HG03064 (cell line): ENCODE measurements at regions not wholly inside any gene's neighbourhood (a gene's known extent, or its start where the extent isn't known, plus 50 kb on each side); places are given as distances from the start of the nearest gene placed in this dataset.

ENCODE experiments used
- ATAC-seq: cut with Tn5 transposase; IDR thresholded peaks from one replicate; pipeline ENCODE4 v1.9.1; 2021; ENCODE audit warnings: low read depth; ENCODE audit not compliant: unreplicated experiment

DNA sequence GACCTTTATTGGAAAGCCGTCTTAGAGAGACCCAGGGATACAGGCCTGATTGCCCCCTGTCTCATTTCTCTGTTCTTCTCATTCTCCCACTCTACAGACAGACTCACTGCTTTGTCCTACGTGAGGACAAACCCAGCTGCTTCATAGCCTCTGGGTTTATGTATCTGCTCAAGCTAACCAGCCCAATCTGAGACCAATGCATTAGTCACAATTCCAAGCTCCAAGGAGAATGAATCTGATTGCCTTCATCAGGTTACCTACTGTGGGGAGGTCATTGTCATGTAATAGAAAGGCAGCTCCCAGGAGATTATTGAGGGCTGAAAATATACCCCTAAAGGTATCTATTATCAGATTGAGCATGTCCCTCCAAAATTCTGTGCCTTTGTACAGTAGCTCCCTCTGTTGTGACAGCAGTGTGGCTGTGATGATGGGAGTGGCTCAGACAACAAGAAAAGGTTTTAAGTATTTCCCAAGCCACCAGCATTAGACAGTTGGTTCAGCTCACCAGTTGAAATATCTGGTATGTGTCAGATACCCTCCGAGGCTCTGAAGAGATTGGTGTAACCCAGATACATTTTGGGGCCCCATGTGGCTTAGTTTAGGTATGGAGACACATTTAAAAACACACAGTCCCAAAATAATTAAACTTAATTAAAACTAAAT lies 123.1 kb upstream of the EEPD1 start:
- no peak for ATAC-seq

- no peak for ATAC-seq
Measured at GRCh38 chr7:36032361-36032818, 120.7 kb upstream of the EEPD1 start.

- ATAC-seq = no peak
Measured at GRCh38 chr7:36034020-36034419, 119.0 kb upstream of the EEPD1 start.

DNA sequence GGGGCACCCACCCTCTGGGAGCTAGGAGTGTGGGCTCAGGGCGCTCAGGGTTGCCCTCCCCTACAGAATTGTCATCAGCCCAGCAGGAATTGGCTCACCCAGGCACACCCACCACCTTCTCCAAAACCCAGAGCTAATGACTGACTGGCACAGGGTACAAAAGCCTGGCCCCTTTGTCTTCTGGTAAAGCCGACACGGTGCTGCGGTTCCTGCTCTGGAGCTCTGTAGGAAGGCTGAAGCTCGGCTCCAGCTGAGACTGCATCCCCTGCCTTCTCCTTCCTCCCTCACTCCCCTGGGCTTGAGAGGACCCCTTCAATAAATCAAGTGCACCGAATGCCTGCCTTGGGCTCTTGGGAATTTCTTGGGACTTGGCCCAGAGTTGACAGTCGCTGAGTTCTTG lies 117.9 kb upstream of the EEPD1 start:
- ATAC-seq = no peak

DNA sequence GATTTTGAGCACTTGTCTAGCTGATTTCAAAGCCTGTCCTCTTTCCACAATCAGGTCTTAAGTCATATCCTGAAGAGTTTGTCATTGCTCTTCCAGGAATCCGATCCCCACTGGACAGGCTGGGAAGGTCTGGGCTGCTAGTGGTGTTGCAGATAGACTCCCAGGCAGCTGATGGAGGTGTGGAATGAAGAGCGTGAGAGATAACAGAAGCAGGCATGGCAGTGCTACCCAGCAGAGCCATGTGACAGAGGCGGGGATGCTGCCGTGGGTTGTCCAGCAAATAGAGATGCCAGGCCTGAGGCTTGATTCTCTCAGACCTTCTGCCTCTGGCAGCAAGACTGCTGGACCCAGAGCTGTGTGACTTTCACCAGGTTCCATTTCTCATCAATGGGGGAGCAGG lies 116.5 kb upstream of the EEPD1 start:
- ATAC-seq = no peak

DNA sequence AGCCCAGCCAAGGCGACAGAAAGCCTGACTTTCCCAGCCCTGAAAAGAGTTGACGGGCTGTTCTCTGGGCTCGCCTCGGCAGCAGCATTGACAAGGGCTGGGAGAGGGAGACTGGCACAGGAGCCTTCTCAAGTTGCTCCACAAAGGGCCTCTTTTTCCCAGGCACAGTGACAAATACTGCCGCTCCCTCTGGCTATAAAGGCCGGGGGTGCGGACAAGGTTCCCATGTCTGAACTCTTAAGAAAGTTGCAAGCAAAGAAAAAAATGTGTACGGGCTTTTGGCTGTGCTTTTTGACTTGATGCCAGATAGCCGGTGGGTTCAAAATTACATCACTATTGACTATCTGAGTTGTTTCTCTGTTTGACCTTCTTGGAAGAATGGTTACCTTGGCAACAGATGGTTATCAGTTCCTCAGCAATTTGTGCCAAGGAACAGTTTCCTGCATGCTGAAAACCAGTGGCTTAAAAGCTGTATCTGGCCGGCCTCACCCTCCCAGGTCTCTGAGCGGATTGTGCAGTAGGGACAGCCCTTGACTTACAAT lies 115.9 kb upstream of the EEPD1 start:
- no peak for ATAC-seq

DNA sequence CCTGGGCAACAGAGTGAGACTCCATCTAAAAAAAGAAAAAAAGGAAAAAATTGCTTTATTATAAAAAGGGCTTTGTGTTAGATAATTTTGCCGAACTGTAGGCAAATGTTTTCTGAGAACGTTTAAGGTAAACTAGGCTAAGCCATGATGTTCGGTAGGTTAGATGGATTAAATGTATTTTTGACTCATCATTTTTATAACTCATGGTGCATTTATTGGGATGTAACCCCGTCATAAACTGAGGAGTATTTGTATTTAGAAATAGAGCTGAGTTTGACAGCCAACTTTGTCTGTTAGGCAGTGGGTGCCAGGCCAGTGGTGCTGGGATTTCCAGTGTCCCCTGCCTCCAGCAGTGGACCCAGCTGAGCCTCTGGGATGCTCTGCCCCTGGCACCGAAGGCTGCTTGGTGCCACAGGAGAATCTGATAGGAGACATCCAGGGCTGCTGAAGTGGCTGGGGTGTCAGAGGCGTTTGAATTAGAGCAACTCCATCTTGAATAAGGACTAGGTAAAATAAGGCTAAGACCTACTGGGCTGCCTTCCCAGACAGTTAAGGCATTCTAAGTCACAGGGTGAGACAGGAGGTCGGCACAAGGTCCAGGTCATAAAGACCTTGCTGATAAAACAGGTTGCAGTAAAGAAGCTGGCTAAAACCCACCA lies 114.9 kb upstream of the EEPD1 start:
- ATAC-seq = no peak

DNA sequence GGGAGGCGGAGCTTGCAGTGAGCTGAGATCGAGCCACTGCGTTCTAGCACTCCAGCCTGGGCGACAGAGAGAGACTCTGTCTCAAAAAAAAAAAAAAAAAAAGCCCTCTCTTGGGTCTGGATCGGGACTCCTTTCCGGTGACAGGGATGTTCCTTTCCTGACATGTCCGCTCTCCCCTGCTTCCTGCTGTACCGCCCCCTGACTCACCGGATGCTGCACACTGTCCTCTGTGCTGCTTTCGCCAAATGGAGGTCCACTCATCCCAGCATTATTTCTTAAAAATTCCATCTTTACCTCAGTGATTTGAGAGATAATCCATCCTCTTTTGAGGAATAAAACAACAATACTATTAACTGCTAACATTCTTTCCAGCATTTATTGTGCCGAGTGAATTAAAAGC lies 113.8 kb upstream of the EEPD1 start:
- no peak for ATAC-seq

GRCh38 chr7:36039671-36040070 lies 113.4 kb upstream of the EEPD1 start:
- ATAC-seq = no peak

DNA sequence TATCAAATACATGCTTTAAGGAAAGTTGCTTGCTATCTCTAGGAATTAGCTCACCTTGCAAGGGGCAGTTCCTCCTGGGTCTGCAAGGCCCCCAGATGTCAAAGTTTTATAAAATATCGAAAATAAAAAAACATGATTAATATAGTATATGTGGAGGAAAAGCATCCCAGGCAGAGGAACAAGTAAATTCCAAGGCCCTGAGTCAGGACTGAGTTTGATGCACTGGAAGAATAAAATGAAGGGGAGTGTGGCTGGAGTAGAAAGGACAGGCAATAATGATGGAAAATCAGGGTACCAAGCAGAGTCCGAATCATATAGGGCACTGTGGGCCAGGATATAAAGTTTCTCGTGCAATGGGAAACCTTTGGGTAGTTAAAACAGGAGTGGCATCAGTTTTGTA lies 112.4 kb upstream of the EEPD1 start:
- ATAC-seq = no peak

GRCh38 chr7:36044101-36044892 lies 108.8 kb upstream of the EEPD1 start:
- no peak for ATAC-seq

DNA sequence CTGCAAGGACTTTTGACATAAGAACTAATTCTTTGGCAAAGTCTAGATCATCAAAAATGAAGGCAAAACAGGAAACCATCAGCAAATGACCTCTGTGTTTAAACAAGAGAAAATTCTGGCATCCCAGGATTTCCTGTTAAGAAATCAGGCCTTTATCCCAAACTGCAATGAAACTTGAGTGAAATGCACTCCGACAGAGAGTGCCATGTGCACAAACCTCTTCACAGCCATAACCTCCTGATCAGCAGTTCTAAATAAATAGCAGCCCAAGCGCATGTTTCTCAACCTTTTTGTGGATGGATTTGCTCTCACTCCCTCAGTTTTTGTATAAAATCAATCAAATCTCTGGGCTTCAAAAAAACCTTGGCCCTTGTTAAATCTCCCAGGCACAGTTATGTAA lies 107.7 kb upstream of the EEPD1 start:
- ATAC-seq = no peak

- ATAC-seq = no peak
Measured at GRCh38 chr7:36045830-36046341, 107.2 kb upstream of the EEPD1 start.

- no peak for ATAC-seq
Measured at GRCh38 chr7:36047091-36047658, 105.9 kb upstream of the EEPD1 start.

DNA sequence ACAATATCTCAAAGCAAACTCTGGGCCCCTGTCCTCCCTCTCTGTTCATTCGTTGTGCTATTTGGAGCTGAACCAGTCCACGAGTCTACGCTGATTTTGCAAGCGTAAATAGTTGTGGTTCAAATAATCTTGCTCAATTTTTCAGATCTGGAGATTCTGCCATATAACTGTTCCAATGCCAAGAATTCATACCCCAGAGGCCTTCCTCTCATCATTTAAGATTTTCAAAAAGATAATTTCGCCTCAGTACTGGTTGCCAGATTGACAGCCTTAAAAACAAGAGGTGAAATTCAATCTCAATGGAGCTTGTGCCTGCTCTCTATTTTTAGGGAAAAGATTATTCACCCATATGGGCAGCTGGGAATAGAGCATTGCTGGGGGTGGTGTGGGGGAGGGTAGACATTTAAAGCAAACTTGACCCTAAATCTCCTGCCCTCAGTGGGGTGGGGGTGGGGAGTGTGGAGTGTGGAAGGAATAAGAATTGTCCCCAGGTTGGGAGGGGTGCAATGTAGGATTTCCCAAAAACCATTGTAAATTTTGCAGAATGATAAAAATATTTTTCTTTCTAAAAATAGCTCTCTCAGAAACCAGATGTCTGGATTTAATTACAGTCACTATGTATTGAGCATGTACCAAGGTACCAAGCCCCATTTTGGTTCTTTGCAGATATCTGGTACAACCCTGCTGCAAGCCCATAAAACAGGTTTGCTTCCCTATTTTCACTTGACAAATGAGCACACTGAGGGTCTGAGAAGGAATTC lies 104.7 kb upstream of the EEPD1 start:
- no peak for ATAC-seq

DNA sequence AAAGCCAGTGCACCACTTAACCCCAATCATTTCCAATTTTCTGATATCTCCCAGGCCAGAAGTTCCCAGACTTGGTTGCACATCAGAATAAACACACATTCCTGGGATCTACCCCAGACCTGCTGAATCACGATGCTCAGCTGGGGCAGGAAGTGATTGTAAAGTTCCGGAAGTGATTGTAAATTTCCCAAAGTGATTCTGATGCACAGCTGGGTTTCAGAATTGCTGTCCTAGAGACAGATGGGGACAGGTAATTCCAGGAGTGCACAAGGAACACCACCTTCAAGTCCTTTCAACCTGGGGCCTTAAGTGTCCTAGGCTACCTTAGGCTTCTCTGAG lies 104.2 kb upstream of the EEPD1 start:
- no peak for ATAC-seq

GRCh38 chr7:36051501-36051900 lies 101.6 kb upstream of the EEPD1 start:
- no peak for ATAC-seq

- ATAC-seq = no peak
Measured at GRCh38 chr7:36053589-36053988, 99.5 kb upstream of the EEPD1 start.

DNA sequence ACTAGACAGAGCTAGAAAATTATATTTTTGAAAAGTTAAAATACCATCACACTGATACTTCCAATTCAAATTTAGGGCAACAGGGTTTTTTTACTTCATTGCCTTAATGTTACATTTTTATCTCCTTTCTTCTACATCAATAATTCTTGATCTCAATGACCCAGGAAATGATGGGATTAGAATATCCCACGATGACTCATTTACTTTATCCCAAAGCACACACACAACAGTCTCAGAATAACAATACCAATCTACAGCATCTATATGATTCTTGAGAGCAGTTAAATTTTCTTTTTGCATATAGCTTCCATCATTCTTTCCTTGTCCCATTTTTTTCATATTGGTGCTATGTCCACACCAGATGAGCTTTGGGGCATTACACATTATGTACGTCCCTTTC lies 98.4 kb upstream of the EEPD1 start:
- no peak for ATAC-seq

GRCh38 chr7:36055207-36055606 lies 97.8 kb upstream of the EEPD1 start:
- no peak for ATAC-seq
